ENCODE measurements at regions not wholly inside any gene's neighbourhood (a gene's known extent, or its start where the extent isn't known, plus 50 kb on each side); places are given as distances from the start of the nearest gene placed in this dataset.

- no peaks in the 10 kb centered on the region for H3K36me3 ChIP-seq
- no peaks in the 10 kb centered on the region for H3K9me3 ChIP-seq
- no peak overlapping the region for H3K4me3 ChIP-seq (ENCODE audit: low read depth, low read length)
- no peak for TF ChIP-seq CTCF (IDR thresholded peaks at IDR 0.05; ENCODE audit: low read depth, low read length)
- DNase-seq = no peak
- no peaks in the 10 kb centered on the region for H3K4me1 ChIP-seq
- no peaks in the 10 kb centered on the region for H3K27me3 ChIP-seq
Measured at GRCh38 chr12:92492995-92493394, 209.8 kb upstream of the PLEKHG7 start.

GRCh38 chr12:92492291-92492690 is 210.5 kb upstream of the PLEKHG7 start:
- Histone ChIP-seq H3K36me3 (no peaks in the 10 kb centered on the region), H3K27me3 (no peaks in the 10 kb centered on the region), H3K9me3 (no peaks in the 10 kb centered on the region), H3K4me1 (no peaks in the 10 kb centered on the region), H3K4me3 (ENCODE audit: low read depth, low read length) (no peak overlapping the region)
- DNase-seq = no peak
- TF ChIP-seq CTCF (IDR thresholded peaks at IDR 0.05; ENCODE audit: low read depth, low read length) = no peak

- H3K9me3 ChIP-seq = no peaks in the 10 kb centered on the region
- TF ChIP-seq CTCF (IDR thresholded peaks at IDR 0.05; ENCODE audit: low read depth, low read length) = no peak
- DNase-seq = no peak
Measured at GRCh38 chr12:92489781-92490180, 213.0 kb upstream of the PLEKHG7 start.

GRCh38 chr12:92488735-92489134 is 214.1 kb upstream of the PLEKHG7 start:
- TF ChIP-seq CTCF (IDR thresholded peaks at IDR 0.05; ENCODE audit: low read depth, low read length) = no peak
- no peak for DNase-seq
- Histone ChIP-seq H3K9me3 (no peaks in the 10 kb centered on the region), H3K27me3 (no peaks in the 10 kb centered on the region; the same call in 1 of the 2 replicates), H3K36me3 (no peaks in the 10 kb centered on the region), H3K4me3 (ENCODE audit: low read depth, low read length) (no peak overlapping the region), H3K4me1 (no peaks in the 10 kb centered on the region)

More at GRCh38 chr12:92489781-92490180, 213.0 kb upstream of the PLEKHG7 start:
- H3K4me3 ChIP-seq (ENCODE audit: low read depth, low read length) = no peak overlapping the region
- no peaks in the 10 kb centered on the region for H3K36me3 ChIP-seq
- no peaks in the 10 kb centered on the region for H3K27me3 ChIP-seq
- H3K4me1 ChIP-seq = no peaks in the 10 kb centered on the region

- no peaks in the 10 kb centered on the region for H3K9me3 ChIP-seq
- no peaks in the 10 kb centered on the region for H3K36me3 ChIP-seq
- no peak for TF ChIP-seq CTCF (IDR thresholded peaks at IDR 0.05; ENCODE audit: low read depth, low read length)
- no peak for DNase-seq
- H3K4me3 ChIP-seq (ENCODE audit: low read depth, low read length) = no peak overlapping the region
- H3K4me1 ChIP-seq = no peaks in the 10 kb centered on the region
- no peaks in the 10 kb centered on the region; the same call in 1 of the 2 replicates for H3K27me3 ChIP-seq
Measured at GRCh38 chr12:92487138-92487485, 215.7 kb upstream of the PLEKHG7 start.

GRCh38 chr12:92486443-92487137 is 216.2 kb upstream of the PLEKHG7 start:
- Histone ChIP-seq H3K9me3 (no peaks in the 10 kb centered on the region), H3K36me3 (no peaks in the 10 kb centered on the region), H3K4me1 (no peaks in the 10 kb centered on the region), H3K27me3 (no peaks in the 10 kb centered on the region; the same call in 1 of the 2 replicates), H3K4me3 (ENCODE audit: low read depth, low read length) (no peak overlapping the region)
- TF ChIP-seq CTCF (IDR thresholded peaks at IDR 0.05; ENCODE audit: low read depth, low read length) = no peak
- no peak for DNase-seq

Measured in BE2C (cell line).